Small intestine (tissue), 7 donors: ENCODE measurements at regions not wholly inside any gene's neighbourhood (a gene's known extent, or its start where the extent isn't known, plus 50 kb on each side); places are given as distances from the start of the nearest gene placed in this dataset.
A peak's percentile ranks its signal among the peaks of the same experiment; 100 is the strongest.

Source experiments
- DNase-seq, 2 donors: peaks; one replicate each; pipeline versions ENCODE4 v3.0.0 to v3.0.0-alpha.2; 2013
- FAIRE-seq: peaks from 2 replicates; lab custom pipeline; 2012; peaks lifted over from hg19 to GRCh38; lab: Jason Lieb, UNC
- H3K27ac ChIP-seq, 3 donors: one replicate each; pipeline ENCODE4 v1.5.1; 2013; ENCODE audit warnings: low read length in 2 of 3, mild to moderate bottlenecking in 2 of 3, control low read depth in 1 of 3, inconsistent platforms in 1 of 3, low read depth in 1 of 3, moderate library complexity in 1 of 3
- H3K27me3 ChIP-seq, 3 donors: one replicate each; pipeline ENCODE4 v1.6.1; 2013; ENCODE audit warnings: low read length in 3 of 3, inconsistent platforms in 1 of 3; ENCODE audit not compliant: control insufficient read depth in 3 of 3, insufficient read depth in 3 of 3
- H3K36me3 ChIP-seq, 3 donors: one replicate each; pipeline ENCODE4 v1.6.1; 2013; ENCODE audit warnings: low read length in 3 of 3, inconsistent platforms in 1 of 3, low read depth in 1 of 3, mild to moderate bottlenecking in 1 of 3, moderate library complexity in 1 of 3; ENCODE audit not compliant: control insufficient read depth in 3 of 3, insufficient read depth in 2 of 3
- H3K4me1 ChIP-seq, 3 donors: one replicate each; pipeline ENCODE4 v1.6.1; 2013; ENCODE audit warnings: low read length in 2 of 3, inconsistent platforms in 1 of 3, low read depth in 1 of 3, mild to moderate bottlenecking in 1 of 3, moderate library complexity in 1 of 3; ENCODE audit not compliant: control insufficient read depth in 3 of 3, insufficient read depth in 2 of 3
- H3K4me3 ChIP-seq, 3 donors: one replicate each; pipeline ENCODE4 v1.5.1; 2013; ENCODE audit warnings: low read length in 3 of 3, control low read depth in 1 of 3, inconsistent platforms in 1 of 3, low read depth in 1 of 3, mild to moderate bottlenecking in 1 of 3, moderate library complexity in 1 of 3
- H3K9me3 ChIP-seq, 2 donors: one replicate each; pipeline ENCODE4 v1.6.1; 2013; ENCODE audit warnings: low read depth in 1 of 2, low read length in 1 of 2; ENCODE audit not compliant: control insufficient read depth in 2 of 2, insufficient read depth in 1 of 2
- WGBS, 3 donors: extraction: QIAGEN DNeasy Blood & Tissue Kit; methylation state at CpG; one replicate each; pipeline ENCODE4 v1.1.7; 2013; 5-methylcytosine and 5-hydroxymethylcytosine counted together
- donor health status: healthy with polysubstance abuse.
- donor health status: control.
- donor health status: control.
- donor health status: Bipolar disorder and iron deficiency.
- donor health status: healthy.

DNA sequence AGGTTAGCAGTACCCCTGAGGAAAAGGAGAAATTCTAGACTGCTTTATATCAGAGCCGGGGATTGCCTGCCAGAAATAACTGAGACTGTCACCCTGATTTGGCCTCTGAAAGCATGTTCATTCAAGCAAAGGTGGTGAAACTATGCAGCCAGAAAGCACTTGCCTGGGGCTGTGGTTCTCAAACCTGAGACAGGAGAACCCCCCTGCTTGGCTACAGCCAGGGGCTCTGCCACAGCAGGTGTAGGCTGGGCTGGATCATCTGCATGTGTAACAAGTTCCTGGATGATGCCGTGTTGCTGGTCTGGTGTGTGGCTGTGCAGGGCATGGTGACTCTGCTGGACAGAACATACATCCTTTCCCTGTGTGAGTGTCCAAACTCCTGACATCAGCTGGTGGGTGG, 157.8 kb downstream of the NXNL2 start:
- FAIRE-seq (no peak), DNase-seq (no peak)
- no peaks in the 10 kb centered on the region for H3K4me1 ChIP-seq
- no peaks in the 10 kb centered on the region for H3K27me3 ChIP-seq
- no peak overlapping the region for H3K27ac ChIP-seq
- no peak overlapping the region for H3K4me3 ChIP-seq
- 86 to 94% (median 90%) methylated on average over 2 of the region's 2 CpGs for WGBS, 3 donors
- H3K36me3 ChIP-seq = no peaks in the 10 kb centered on the region
- no peaks in the 10 kb centered on the region for H3K9me3 ChIP-seq

- Histone ChIP-seq H3K4me3 (no peak overlapping the region), H3K27me3 (no peaks in the 10 kb centered on the region), H3K9me3 (no peaks in the 10 kb centered on the region), H3K27ac (no peak overlapping the region), H3K4me1 (no peaks in the 10 kb centered on the region), H3K36me3 (no peaks in the 10 kb centered on the region)
- WGBS, 3 donors = 59 to 90% (median 77%) methylated on average over 12 of the region's 12 CpGs
- no peak for FAIRE-seq
- DNase-seq = peak in 1 of 2 donors; percentile 5
Observed at GRCh38 chr9:88694625-88695024, 159.6 kb downstream of the NXNL2 start.

- DNase-seq (no peak), FAIRE-seq (no peak)
- Histone ChIP-seq H3K4me3 (no peak overlapping the region), H3K27me3 (no peaks in the 10 kb centered on the region), H3K9me3 (peaks cover 0 to 7% of the 10 kb centered on the region in 2 donors), H3K27ac (no peak overlapping the region), H3K36me3 (no peaks in the 10 kb centered on the region), H3K4me1 (no peaks in the 10 kb centered on the region)
- WGBS, 3 donors = 86 to 89% (median 87%) methylated on average over 9 of the region's 9 CpGs
Observed at GRCh38 chr9:88696501-88696900, 161.5 kb downstream of the NXNL2 start.

DNA sequence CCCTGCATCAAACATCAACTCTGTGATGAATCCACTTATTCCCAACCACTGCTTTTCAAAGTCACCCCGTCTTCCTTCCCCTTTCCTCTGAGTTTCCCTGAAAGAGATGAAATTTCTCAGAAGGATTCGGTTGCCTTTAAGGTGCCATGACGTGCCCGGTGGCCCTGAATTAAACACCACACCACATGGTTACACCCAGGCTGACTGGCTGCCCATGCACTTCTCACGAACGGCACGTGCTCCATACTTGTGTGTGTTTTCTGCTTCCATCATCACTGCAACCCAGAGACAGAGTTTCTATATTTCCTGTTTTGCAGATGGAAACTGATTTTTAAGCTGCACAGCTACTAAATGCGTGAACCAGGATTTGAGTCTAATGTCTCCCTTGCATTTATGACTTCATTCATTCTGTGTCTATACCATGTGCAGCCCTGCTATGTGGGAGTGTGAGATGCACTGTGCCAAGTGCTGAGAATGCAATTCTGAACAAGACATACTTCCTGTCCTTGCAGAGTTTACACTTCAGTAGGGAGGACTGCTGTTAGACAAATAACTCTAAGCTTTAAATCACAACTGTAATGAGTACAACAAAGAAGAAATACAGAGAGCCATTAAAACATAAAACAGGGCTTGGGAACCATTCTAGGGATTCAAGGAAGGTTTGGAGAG, 162.9 kb downstream of the NXNL2 start:
- FAIRE-seq = no peak
- no peak overlapping the region for H3K4me3 ChIP-seq
- no peak overlapping the region for H3K27ac ChIP-seq
- peak in 1 of 2 donors; percentile 10 for DNase-seq
- peaks cover 0 to 7% of the 10 kb centered on the region in 2 donors for H3K9me3 ChIP-seq
- H3K4me1 ChIP-seq = no peaks in the 10 kb centered on the region
- no peaks in the 10 kb centered on the region for H3K36me3 ChIP-seq
- 68 to 76% (median 72%) methylated on average over 8 of the region's 8 CpGs for WGBS, 3 donors
- no peaks in the 10 kb centered on the region for H3K27me3 ChIP-seq

DNA sequence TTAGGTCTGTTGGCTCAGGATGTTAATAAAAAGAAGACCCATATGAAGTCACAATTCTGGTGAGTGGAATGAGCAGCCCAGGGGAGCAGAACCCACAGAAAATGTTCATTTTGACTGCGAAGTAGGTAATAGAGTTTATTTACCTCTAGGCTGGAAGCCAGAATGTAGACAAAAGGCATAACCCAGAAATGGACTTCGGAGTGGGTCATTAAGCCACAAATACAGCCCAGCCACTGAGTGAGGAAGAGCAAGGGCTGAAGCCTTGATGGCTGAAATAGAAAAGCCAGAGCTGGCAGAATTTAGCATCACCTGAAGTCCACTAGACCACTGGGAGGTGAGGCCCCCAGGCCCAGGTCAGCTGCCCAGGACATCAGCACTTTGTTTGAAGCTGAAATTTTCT, 168.0 kb downstream of the NXNL2 start:
- Histone ChIP-seq H3K27me3 (no peaks in the 10 kb centered on the region), H3K4me1 (no peaks in the 10 kb centered on the region), H3K9me3 (peaks cover 0 to 7% of the 10 kb centered on the region in 2 donors), H3K27ac (no peak overlapping the region), H3K4me3 (no peak overlapping the region), H3K36me3 (no peaks in the 10 kb centered on the region)
- FAIRE-seq (no peak), DNase-seq (no peak)
- 38 to 64% (median 45%) methylated on average over 2 of the region's 2 CpGs for WGBS, 3 donors

DNA sequence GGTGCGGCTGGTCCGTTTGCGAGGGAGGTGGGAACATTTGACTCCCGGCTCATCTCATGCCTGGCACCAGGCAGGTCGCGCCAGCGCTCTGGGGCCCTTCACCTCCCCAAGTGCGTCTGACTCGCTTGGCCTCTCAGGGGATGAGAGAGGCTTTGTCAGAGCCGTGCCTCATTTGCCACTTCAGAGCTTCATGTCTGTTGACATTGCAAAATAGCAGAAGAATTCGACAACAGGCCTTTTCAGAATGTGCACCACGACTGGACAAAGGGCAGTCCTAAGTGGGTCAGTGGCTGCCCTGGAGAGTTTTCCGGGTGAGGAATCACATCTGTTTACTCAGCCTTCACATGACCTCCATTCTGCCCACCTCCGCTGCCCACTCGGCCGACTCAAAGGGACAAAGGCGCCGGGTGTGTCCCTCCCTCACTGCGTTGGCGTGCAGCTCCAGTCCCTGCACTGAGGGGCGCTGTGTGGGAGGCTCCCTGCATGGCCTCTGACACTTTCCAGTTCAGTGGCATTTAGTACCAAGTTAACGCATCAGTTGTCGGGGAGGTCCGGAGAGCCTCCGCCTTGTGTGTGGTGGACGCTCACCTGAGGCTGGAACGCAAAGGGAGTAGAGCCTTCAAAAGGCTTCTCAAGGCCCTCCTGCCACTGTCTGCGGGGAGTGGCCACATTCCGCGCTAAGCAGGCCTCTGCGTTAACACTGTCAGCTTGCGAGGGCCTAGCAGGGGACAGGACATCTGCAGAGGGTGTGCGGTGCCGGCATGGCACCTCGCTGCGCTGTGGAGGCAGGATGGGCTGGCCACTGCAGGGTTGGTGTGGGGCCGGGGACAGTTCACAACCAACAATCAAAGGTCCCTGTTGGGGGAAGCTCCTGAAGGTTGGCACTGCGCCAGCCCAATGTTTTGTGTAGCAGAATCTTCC, 171.5 kb downstream of the NXNL2 start:
- Histone ChIP-seq H3K36me3 (no peaks in the 10 kb centered on the region), H3K27ac (no peak overlapping the region), H3K4me3 (no peak overlapping the region), H3K9me3 (no peaks in the 10 kb centered on the region), H3K4me1 (no peaks in the 10 kb centered on the region), H3K27me3 (no peaks in the 10 kb centered on the region)
- WGBS, 3 donors = 86 to 89% (median 87%) methylated on average over 38 of the region's 38 CpGs
- FAIRE-seq (no peak), DNase-seq (no peak)

GRCh38 chr9:88710449-88710848, 175.5 kb downstream of the NXNL2 start:
- Histone ChIP-seq H3K36me3 (no peaks in the 10 kb centered on the region), H3K4me1 (no peaks in the 10 kb centered on the region), H3K4me3 (no peak overlapping the region), H3K27me3 (no peaks in the 10 kb centered on the region), H3K9me3 (peaks cover 0 to 1% of the 10 kb centered on the region in 2 donors), H3K27ac (no peak overlapping the region)
- 84 to 86% (median 85%) methylated on average over 2 of the region's 2 CpGs for WGBS, 3 donors
- DNase-seq = no peak
- FAIRE-seq = no peak

DNA sequence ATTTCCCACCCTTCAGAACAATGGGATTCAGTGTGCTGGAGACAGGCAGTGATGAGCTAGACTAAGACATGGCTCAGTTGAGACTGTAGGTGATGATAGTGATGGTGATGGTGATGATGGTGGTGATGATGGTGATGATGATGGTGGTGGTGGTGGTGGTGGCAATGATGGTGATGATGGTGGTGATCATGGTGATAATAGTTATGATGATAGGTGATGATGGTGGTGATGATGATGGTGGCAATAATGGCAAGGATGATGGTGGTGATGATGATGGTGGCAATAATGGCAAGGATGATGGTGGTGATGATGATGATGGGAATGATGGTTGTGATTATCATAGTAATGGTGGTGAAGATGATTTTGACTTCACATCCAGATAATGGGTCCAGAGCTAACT, 176.7 kb downstream of the NXNL2 start:
- FAIRE-seq (no peak), DNase-seq (no peak)
- Histone ChIP-seq H3K27me3 (no peaks in the 10 kb centered on the region), H3K4me1 (no peaks in the 10 kb centered on the region), H3K27ac (no peak overlapping the region), H3K4me3 (no peak overlapping the region), H3K36me3 (no peaks in the 10 kb centered on the region), H3K9me3 (peaks cover 0 to 3% of the 10 kb centered on the region in 2 donors)
